Tibial nerve (tissue), 4 donors: ENCODE measurements at regions not wholly inside any gene's neighbourhood (a gene's known extent, or its start where the extent isn't known, plus 50 kb on each side); places are given as distances from the start of the nearest gene placed in this dataset.

Experiments
- DNase-seq, 2 donors: peaks; one replicate each; pipeline ENCODE4 v3.0.0-alpha.2; 2019; ENCODE audit warnings: low spot score in 2 of 2
- H3K27ac ChIP-seq, 4 donors: fragments of 200-600 bp; sonication (generic) in 3 of 4; one replicate each; pipeline ENCODE4 v1.5.1; 2017 to 2019; ENCODE audit warnings: mild to moderate bottlenecking in 1 of 4
- H3K27me3 ChIP-seq, 2 donors: fragments of 200-600 bp; sonication (generic) in 1 of 2; one replicate each; pipeline versions ENCODE4 v1.5.1 to v1.6.0; 2017 to 2019
- H3K36me3 ChIP-seq, 3 donors: fragments of 200-600 bp; sonication (generic); one replicate each; pipeline ENCODE4 v1.5.1; 2018 to 2019
- H3K4me1 ChIP-seq, 4 donors: fragments of 200-600 bp; sonication (generic) in 3 of 4; one replicate each; pipeline ENCODE4 v1.5.1; 2017 to 2019
- H3K4me3 ChIP-seq, 4 donors: fragments of 200-600 bp; sonication (generic) in 3 of 4; one replicate each; pipeline ENCODE4 v1.5.1; 2017 to 2019; ENCODE audit warnings: mild to moderate bottlenecking in 1 of 4, moderate library complexity in 1 of 4
- H3K9me3 ChIP-seq, 4 donors: fragments of 200-600 bp; sonication (generic) in 3 of 4; one replicate each; pipeline ENCODE4 v1.5.1; 2017 to 2019
- CTCF ChIP-seq, 5 experiments: fragments of 200-600 bp in 3 of 5; fragments of 450-650 bp in 2 of 5; sonication (generic) in 3 of 5; IDR thresholded peaks; one replicate each; pipeline ENCODE4 v1.5.1; 2016 to 2019; ENCODE audit warnings: antibody characterized with exemption in 5 of 5, mild to moderate bottlenecking in 3 of 5, moderate library complexity in 2 of 5
- EP300 ChIP-seq, 2 donors: sonication (generic); formaldehyde crosslinking; IDR thresholded peaks; one replicate each; pipeline ENCODE4 v1.6.1; 2017; ENCODE audit warnings: antibody characterized with exemption in 2 of 2, mild to moderate bottlenecking in 1 of 2
- WGBS, 2 donors: methylation state at CpG; one replicate each; pipeline ENCODE4 v1.1.5; 2018; 5-methylcytosine and 5-hydroxymethylcytosine counted together

GRCh38 chr5:38795986-38796741 lies 49.6 kb upstream of the OSMR start:
- Histone ChIP-seq H3K4me1 (peaks cover 0 to 52% (median 2%) of the 10 kb centered on the region in 4 donors), H3K9me3 (no peaks in the 10 kb centered on the region), H3K27me3 (no peaks in the 10 kb centered on the region), H3K4me3 (no peak overlapping the region), H3K36me3 (no peaks in the 10 kb centered on the region), H3K27ac (peak overlapping the region; percentile 45 to 81 (median 69))
- peak; percentile 64 to 87 for TF ChIP-seq EP300 (IDR thresholded peaks at IDR 0.05)
- TF ChIP-seq CTCF (IDR thresholded peaks at IDR 0.05), result no peak
- DNase-seq, result peak; percentile 60 to 74
- 57 to 60% methylated on average over 6 of the region's 6 CpGs for WGBS, 2 donors
